GM19351 (cell line): ENCODE measurements at regions not wholly inside any gene's neighbourhood (a gene's known extent, or its start where the extent isn't known, plus 50 kb on each side); places are given as distances from the start of the nearest gene placed in this dataset.

Experiments
- ATAC-seq: cut with Tn5 transposase; IDR thresholded peaks from one replicate; pipeline ENCODE4 v1.9.1; 2021; ENCODE audit warnings: mild to moderate bottlenecking, moderate library complexity; ENCODE audit not compliant: unreplicated experiment

DNA sequence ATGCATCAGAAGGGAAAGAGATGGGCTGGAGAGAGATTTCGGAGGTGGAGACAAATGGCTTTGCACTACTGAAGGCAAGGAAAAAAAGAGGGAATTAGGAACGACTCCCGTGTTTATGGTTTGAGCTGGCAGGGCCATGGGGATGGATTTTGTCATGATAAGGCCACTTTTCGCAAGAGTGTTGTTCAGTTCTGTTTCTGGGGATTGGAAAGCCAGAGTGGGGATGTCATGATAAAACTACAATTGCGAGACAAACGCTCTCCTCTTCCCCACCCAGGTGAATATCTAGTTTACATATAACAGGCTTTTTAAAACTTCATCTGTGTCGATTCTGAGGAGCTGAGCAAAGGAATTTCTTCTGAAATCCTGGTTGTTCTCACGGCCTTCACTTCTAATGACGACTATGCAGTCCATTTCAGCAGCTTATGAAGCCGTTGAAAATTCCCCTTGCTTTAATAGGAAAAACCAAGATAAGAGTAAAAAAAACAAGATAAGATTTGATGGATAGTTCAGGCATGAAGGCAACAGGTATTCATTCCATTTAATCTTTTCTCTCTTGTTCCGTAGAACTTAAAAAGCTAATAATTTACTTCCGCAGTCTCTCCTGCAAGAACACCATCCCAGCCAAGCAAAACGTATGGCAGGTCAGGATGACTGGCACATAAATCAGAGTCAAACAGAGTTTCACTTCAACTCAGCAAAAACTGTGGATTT is 245.6 kb upstream of the PITRM1 start:
- no peak for ATAC-seq

DNA sequence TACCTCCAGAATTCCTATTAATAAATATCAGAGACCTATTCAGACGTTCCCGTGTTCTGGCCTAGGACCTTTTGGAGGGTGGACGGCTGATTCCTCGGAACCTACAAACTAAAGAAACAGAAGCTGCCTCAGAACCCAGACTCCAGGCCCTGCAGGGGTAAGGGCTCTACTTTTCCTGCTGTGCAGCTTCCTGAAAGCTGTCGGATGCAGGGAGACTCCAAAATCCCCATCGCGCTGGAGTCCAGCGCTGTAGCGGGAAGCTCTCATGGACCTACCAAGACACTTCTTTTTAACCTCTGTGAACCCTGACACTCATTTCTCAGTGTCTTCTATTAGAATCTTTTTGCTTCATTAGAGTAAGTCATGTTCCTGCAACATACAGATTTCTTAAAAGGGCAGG is 244.5 kb upstream of the PITRM1 start:
- no peak for ATAC-seq

DNA sequence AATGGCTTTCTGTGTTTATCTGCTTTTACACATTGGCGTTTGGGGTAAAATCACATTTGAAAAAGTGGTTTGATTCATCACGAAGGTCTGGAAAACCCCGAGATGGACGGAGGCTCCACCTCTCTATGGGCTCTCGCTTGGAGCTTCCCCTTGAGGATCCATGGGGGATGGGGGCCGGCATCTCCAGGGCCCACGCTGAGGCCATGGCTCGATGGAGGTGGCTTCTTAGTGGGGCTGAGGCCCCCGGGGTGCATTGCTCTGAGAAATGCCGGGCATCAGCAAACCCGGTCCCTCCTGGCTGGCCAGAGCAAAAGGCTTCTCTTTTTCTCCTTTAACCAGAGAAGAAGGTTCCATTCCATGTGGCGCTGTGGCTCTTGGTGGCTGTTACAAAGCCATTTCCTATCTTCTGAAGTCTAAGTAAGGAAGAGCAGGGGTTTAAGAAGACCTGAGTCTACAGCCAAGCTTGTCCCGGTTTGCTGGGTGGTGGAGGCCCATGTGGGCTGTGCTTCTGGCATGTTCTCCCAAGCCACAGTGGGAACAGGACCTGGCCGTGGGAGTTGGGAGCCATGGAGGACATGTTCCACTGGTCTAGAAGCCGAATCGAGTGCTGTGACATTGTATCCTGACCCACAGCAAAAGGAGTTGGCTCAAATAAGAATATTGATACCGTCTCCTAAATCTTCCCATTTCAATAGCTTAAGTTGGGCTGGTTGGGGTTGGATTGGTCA is 243.5 kb upstream of the PITRM1 start:
- ATAC-seq = no peak

DNA sequence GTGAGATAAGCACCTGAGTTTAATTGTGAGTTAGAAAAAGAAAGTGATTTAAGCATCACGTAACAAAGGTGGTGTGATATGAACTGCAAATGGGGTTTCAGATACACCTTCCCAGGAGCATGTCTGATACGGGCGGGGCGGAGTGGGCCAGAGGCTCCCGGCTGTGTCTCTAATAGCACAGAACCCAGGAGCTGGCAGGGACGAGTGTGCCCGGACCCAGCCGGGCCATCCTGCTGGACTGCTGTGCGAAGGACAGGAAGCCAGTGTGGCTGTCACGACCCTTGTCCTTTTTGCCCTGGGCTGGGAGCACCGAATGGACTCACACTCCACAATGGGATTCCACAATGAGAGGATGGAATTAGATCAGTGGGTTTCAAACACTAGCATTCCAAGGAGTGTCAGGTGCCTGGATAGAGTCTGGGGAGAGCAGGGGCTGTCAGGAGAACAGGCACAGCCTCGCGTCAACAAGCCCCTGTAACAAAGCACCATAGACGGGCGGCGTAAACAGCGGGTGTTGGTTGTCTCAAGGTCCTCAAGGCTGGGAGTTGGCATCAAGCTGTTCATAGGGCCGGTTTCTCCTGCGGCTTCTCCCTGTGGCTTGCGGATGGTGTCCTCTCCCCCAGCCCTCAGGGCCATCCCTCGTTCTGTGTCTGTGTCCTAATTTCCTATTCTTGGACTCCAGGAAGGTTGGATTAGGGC is 242.6 kb upstream of the PITRM1 start:
- ATAC-seq = no peak

DNA sequence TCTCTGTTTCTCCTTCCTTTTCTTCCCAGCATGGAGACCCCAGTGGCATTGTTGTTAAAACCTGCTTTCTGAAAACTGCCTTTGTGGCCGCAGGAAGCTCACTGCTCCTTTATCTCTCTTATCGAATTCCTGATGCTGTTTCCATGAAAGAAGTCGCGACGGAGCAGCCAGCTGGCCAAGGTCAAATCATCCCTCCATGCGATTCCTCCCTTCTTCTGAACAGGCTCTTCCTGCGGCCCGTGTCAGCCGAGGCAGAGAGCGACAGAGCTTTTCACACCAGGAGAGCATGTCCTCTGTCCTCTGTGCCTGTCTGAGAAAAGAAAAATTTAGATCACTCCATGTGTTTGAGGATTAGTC is 242.1 kb upstream of the PITRM1 start:
- ATAC-seq = no peak

DNA sequence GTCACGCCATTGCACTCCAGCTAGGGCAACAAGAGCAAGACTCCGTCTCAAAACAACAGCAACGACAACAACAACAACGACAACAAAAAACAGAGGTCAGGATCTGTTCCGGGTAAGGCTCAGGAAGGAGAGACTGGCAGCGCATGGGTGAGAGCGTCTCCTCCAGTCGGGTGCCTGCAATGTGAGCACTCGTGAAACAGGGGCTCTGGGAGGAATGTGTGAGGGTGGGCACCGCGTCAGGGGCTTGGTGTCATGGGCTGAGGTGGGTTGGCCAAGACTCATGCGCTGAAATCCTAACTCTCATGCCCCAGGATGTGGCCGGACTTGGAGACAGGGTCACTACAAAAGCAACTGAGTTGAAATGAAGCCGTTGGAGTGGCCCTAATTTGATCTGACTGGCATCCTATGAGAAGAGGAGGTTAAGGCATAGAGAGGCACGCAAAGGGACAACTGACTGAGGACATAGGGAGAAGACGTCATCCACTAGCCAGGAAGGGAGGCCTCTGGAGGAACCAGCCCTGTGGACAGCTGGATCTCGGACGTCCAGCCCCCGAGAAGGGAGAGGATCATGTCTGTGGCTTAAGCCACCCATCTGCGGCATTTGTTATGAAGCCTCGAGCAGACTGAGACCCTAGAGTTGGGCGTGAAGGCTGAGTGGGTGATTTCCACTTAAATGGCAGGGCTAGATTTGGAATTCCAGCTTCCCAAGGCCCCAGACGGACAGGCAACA is 241.5 kb upstream of the PITRM1 start:
- ATAC-seq = no peak

DNA sequence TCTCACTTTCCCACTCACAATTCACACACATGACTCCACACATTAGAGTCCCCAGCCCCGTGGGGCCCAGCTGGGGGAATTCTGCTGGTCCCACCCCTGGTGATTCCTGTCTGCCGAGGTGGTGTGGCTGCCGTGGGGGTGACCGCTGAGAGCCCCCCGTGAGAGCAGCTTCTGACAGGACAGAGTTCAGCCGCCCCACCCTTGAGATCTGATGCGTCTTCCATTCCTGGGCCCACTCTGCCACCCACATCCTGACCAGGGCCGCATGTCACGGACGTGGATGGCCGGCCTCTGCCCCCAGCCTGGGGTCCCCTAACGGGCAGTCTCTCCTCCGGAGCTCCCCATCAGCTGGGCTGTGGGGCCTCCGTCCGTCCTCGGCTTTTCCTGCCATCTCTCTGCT is 240.1 kb upstream of the PITRM1 start:
- ATAC-seq = no peak

DNA sequence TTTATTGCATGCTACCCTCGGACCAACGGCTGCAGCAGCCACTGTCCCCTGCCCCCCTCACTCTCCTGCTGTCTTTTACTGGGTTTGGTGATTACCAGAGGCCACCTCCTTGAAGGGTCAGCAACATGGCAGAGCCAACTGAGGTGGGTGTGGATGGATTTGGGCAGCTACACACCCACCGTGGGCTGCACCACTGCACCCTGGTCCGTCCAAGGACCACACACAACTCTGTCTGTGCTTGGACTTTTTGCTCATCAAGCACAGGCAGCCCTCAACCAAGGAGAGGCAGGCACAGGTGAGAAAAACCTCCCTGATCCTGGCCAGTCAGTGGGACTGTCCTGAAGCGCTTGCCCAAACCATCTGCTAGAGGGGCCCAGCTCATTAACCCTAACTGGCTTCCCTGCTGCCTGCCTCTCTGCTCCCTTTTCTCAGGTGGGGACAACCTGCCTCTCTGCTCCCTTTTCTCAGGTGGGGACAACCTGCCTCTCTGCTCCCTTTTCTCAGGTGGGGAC is 239.5 kb upstream of the PITRM1 start:
- no peak for ATAC-seq

DNA sequence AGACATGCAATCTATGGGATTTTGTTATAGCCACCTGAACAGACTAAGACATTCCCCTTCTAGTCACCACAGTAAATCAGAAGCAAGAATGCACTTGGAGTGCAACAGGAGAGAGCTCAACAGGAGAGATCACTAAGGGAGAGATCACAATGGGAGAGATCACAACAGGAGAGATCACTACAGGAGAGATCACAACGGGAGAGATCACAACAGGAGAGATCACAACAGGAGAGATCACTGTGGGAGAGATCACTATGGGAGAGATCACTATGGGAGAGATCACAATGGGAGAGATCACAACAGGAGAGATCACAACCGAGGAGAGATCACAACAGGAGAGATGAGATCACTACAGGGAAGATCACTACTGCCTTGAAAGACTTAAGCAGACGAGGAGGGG is 238.5 kb upstream of the PITRM1 start:
- no peak for ATAC-seq

DNA sequence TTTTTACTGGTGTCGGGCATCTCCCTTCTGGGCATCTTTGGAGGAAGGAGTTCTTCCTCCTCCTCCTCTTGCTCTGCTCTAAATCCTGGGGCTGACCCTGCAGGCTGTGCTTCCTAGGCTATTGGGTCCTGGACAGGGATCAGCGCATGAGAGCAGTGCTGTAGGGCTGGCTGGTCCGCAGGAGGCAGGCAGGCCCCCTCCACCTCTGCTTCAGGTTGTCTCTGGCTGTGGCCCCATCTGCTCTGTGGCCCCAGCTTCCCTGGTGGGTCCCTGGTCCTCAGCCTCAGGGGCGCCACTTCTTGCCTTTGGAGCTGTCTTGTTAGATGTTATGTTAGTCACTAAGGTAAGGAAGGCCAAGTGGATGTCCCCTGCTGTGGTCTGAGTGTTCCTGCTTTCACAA is 237.3 kb upstream of the PITRM1 start:
- ATAC-seq = no peak

DNA sequence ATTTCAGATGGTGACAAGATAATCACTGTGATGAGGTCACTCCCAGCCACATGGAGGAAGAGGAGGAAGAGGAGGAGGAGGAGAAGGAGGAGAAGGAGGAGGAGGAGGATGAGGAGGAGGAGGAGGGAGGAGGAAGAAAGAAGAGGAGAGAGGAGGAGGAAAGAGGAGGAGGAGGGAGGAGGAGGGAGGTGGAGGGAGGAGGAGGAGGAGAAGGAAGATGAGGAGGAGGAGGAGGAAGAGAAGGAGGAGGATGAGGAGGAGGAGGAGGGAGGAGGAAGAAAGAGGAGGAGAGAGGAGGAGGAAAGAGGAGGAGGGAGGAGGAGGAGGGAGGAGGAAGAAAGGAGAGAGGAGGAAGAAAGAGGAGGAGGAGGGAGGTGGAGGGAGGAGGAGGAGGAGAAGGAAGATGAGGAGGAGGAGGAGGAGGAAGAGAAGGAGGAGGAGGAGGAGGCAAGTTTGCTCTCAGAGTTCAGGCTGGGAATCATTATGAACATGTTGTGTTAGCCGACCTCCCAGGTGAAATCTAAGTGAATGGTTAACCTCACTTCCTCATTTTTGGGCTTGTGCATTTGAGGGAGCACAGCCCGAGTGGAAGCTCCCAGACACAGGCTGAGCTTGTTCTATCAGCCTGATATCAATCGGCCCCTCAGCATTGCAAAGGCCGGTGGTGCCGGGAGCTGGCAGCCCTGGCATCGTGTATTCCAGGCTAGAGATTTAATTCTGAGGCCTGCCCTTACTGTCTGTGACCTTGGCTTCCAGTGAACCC is 236.2 kb upstream of the PITRM1 start:
- ATAC-seq = no peak

DNA sequence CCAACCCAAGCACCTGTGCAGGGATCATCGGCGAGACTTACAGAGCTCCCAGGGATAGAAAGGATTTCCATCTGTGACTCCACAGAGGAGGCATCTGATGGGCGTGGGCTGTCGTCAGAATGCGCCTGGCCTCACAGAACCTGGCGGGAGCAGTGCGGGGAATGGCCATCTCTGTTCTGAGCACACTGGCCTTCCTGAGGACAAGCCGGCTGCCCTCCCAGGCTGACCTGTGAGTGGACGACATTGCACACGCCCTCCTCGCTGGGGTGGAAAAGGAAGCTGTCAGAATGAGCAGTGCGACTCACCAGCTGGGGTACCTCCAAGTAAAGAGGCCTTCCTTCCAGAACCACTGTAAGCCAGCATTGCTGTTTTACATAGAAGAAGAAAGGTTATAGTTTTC is 234.6 kb upstream of the PITRM1 start:
- no peak for ATAC-seq

DNA sequence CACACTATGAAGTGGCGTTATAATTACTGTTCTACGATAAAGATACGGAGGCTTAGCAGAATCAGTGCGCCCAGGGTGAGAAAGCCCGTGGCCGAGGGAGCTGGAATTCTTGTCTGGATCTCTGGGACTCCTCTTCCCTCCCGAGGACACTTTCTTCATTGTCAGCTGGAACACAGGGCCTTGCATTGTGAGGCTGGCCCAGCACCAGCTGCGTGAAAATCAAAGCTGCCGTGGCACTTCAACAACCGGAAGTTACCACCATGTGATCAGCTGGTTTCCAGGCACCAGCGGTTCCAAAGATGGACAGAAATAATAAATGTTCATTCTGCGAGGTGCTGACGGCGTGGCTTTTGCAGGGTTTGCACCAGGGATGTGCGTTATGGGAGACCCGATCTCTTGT is 234.0 kb upstream of the PITRM1 start:
- no peak for ATAC-seq

DNA sequence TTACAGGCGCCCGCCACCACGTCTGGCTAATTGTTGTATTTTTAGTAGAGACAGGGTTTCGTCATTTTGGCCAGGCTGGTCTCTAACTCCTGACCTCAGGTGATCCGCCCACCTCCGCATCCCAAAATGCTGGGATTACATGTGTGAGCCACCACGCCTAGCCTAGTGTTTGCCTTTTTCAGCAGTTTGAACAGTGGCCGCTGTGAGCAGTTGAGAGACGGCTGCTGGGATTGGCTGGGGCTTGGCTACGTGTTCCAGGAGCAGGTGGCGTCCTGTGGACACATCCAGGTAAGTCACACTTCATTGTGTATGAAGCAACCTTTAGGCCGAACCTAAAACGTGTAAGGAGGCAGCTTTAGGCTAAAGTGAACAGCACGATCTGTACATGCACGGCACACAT is 231.8 kb upstream of the PITRM1 start:
- no peak for ATAC-seq

DNA sequence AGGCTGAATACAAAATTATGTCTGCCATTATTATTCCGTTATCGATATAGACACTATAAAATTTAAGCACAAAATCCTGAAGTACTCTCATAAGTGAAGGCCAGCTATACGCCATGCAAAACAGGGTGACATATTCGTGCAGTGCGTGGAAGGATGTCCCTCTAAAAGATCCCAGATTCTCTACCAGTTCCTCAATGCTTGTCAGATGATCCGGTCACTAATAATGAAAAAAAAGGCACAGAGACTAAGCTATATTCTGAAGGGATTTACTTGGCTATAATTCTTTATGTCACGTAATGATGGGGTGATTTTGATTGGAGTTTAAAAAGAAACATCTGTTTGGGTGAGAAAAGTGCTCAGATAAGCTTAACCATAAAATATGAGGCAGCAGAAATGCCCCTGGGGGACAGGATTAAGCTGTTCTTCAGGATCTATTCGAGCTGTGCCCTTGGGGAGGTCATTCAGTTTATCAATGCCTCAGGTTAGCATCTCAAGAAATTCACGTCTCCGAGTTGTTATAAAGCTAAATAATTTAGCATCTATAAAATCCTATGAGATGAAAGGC is 229.7 kb upstream of the PITRM1 start:
- no peak for ATAC-seq

DNA sequence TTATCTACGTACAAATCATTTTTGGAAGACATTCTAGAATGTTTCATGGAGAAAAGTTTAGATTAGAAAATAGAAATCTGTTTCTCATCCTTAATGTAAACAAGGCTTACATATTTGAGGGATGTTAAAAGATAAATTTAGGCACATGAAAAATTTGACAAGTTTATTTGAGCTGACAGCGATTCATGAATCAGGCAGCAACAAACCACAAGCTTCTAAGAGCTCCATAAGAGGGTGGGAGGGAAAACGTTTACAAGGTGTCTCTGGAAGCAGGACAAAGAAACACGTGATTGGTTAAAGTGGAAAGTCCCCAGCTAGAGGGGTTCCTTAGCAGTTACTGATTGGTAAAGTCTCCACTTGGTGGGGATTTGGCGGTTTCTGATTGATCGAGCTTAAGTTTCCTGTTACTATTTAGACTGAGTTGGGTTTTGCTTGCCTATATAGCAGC is 228.9 kb upstream of the PITRM1 start:
- no peak for ATAC-seq

DNA sequence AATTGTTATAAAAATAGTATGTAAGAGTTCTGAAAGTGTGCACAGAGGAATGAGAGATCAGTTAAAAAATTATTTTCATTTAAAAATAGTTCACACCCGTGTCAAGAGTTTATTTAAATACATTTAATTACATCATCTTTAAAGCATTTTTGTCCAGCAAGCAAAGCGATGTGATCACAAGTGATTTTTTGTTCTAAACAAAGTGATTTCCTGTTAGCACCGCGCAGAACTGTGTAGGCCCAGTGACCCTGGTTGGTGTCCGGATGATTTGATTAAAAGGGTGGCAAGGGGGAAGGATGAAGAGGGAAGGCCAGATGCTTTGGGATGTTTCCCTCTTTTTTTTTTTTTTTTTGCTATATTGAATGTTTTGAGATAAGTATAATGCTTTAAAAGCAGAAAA is 227.8 kb upstream of the PITRM1 start:
- ATAC-seq = no peak

DNA sequence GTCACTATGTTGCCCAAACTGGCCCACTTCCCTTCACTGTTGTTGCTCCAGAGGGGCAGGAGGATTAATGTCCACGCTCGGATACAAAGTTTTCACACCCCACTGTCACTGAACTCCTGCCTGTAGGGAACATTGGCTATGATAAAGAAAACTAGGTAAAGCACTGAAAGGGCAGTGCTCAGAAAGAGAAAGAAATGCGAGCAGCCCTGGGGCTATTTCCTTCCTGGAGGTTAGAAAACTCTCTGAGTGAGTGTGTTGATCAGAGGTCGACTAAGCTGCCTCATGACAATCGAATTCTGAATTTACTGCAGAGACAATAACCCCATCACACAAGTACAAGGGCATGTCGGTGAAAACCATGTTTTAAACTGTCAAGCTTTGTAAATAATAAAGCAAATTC is 227.2 kb upstream of the PITRM1 start:
- ATAC-seq = no peak

DNA sequence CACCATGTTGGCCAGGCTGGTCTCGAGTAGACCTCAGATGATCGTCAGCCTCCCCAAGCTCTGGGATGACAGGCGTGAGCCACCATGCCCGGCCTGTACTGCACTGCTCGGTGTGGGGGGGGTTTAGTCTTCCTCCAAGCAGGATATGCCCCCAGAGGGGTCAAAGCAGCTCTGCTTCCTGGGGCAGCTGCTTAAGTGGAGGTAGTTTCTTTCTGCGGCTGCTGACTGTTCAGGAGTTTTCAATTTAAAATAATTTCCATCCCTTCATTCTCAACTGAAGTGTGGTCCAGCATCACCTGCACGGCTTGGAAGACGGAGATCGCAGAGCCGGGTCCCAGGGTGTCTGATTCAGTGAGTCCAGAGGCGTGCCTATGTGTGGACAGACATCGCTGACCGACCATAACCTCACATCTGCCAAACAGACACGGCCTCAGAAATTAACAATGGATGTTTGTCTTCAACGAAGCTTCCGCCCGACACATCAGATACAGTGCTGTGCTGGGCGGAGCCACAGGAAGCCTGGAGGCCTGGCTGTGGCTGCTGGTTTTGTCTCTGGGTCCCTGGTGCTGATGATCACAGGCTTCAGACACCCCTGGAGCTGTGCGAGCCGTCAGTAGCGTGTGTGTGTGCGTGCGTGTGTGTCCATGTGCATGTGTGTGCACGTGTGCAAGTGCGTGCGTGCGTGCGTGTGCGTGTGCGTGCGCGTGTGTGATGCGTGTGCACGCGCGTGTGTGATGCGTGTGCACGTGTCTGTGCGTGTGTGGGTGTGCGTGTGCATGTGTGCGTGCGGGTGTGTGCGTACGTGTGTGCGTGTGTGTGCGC is 226.5 kb upstream of the PITRM1 start:
- ATAC-seq = no peak
